ENCODE measurements at regions not wholly inside any gene's neighbourhood (a gene's known extent, or its start where the extent isn't known, plus 50 kb on each side); places are given as distances from the start of the nearest gene placed in this dataset.

GRCh38 chrX:40832723-40833122 lies 97.4 kb upstream of the MED14 start:
- H3K9me3 Mint-ChIP-seq (ENCODE audit: low read depth), result no peaks in the 10 kb centered on the region
- no peaks in the 10 kb centered on the region for H3K27me3 Mint-ChIP-seq
- H3K4me3 Mint-ChIP-seq, result no peak overlapping the region
- DNase-seq (no peak), ATAC-seq (no peak)
- no peaks in the 10 kb centered on the region for H3K36me3 Mint-ChIP-seq
- CTCF ChIA-PET, result no interaction called here
- H3K27ac Mint-ChIP-seq, result no peak overlapping the region
- H3K4me1 Mint-ChIP-seq, result no peaks in the 10 kb centered on the region

GRCh38 chrX:40834225-40834624 lies 98.9 kb upstream of the MED14 start:
- CTCF ChIA-PET, result no interaction called here
- Mint-ChIP-seq H3K9me3 (ENCODE audit: low read depth) (no peaks in the 10 kb centered on the region), H3K27me3 (peaks cover 5% of the 10 kb centered on the region), H3K4me1 (no peaks in the 10 kb centered on the region), H3K27ac (no peak overlapping the region), H3K4me3 (no peak overlapping the region), H3K36me3 (no peaks in the 10 kb centered on the region)
- DNase-seq, result no peak
- no peak for ATAC-seq

- Mint-ChIP-seq H3K27ac (no peak overlapping the region), H3K4me1 (no peaks in the 10 kb centered on the region), H3K9me3 (ENCODE audit: low read depth) (peaks cover 2% of the 10 kb centered on the region), H3K36me3 (peaks cover 2% of the 10 kb centered on the region), H3K4me3 (no peak overlapping the region), H3K27me3 (peaks cover 9% of the 10 kb centered on the region)
- CTCF ChIA-PET, result no interaction called here
- no peak for ATAC-seq
- DNase-seq, result no peak
Measured at GRCh38 chrX:40835526-40835925, 100.2 kb upstream of the MED14 start.

- H3K9me3 Mint-ChIP-seq (ENCODE audit: low read depth), result peaks cover 9% of the 10 kb centered on the region
- no peaks in the 10 kb centered on the region for H3K4me1 Mint-ChIP-seq
- H3K4me3 Mint-ChIP-seq, result no peak overlapping the region
- ATAC-seq (no peak), DNase-seq (no peak)
- H3K27ac Mint-ChIP-seq, result no peak overlapping the region
- H3K27me3 Mint-ChIP-seq, result peaks cover 12% of the 10 kb centered on the region
- H3K36me3 Mint-ChIP-seq, result peaks cover 6% of the 10 kb centered on the region
- CTCF ChIA-PET, result no interaction called here
Measured at GRCh38 chrX:40843643-40844042, 108.3 kb upstream of the MED14 start.

- Mint-ChIP-seq H3K9me3 (ENCODE audit: low read depth) (peaks cover 9% of the 10 kb centered on the region), H3K36me3 (peaks cover 6% of the 10 kb centered on the region), H3K27ac (no peak overlapping the region), H3K27me3 (peaks cover 10% of the 10 kb centered on the region), H3K4me3 (no peak overlapping the region), H3K4me1 (no peaks in the 10 kb centered on the region)
- DNase-seq (no peak), ATAC-seq (no peak)
- CTCF ChIA-PET, result no interaction called here
Measured at GRCh38 chrX:40844471-40844870, 109.1 kb upstream of the MED14 start.

- CTCF ChIA-PET, result no interaction called here
- ATAC-seq, result no peak
- Mint-ChIP-seq H3K36me3 (peaks cover 5% of the 10 kb centered on the region), H3K27me3 (peaks cover 9% of the 10 kb centered on the region), H3K4me3 (no peak overlapping the region), H3K9me3 (ENCODE audit: low read depth) (peaks cover 8% of the 10 kb centered on the region), H3K4me1 (no peaks in the 10 kb centered on the region), H3K27ac (no peak overlapping the region)
- DNase-seq, result no peak
Measured at GRCh38 chrX:40845331-40845911, 110.1 kb upstream of the MED14 start.

- Mint-ChIP-seq H3K4me3 (no peak overlapping the region), H3K4me1 (no peaks in the 10 kb centered on the region), H3K27ac (no peak overlapping the region), H3K36me3 (no peaks in the 10 kb centered on the region), H3K9me3 (ENCODE audit: low read depth) (no peaks in the 10 kb centered on the region), H3K27me3 (peaks cover 3% of the 10 kb centered on the region)
- CTCF ChIA-PET, result no interaction called here
- DNase-seq (no peak), ATAC-seq (no peak)
Measured at GRCh38 chrX:40849906-40850823, 114.8 kb upstream of the MED14 start.

GRCh38 chrX:40852586-40852985 lies 117.2 kb upstream of the MED14 start:
- ATAC-seq, result no peak
- Mint-ChIP-seq H3K36me3 (no peaks in the 10 kb centered on the region), H3K27ac (no peak overlapping the region), H3K4me1 (no peaks in the 10 kb centered on the region), H3K27me3 (peaks cover 3% of the 10 kb centered on the region), H3K4me3 (no peak overlapping the region), H3K9me3 (ENCODE audit: low read depth) (no peaks in the 10 kb centered on the region)
- no peak for DNase-seq
- CTCF ChIA-PET, result no interaction called here

- Mint-ChIP-seq H3K27ac (no peak overlapping the region), H3K4me3 (no peak overlapping the region), H3K4me1 (no peaks in the 10 kb centered on the region), H3K27me3 (peaks cover 3% of the 10 kb centered on the region), H3K36me3 (no peaks in the 10 kb centered on the region), H3K9me3 (ENCODE audit: low read depth) (no peaks in the 10 kb centered on the region)
- DNase-seq (no peak), ATAC-seq (no peak)
- CTCF ChIA-PET, result no interaction called here
Measured at GRCh38 chrX:40853004-40853815, 117.9 kb upstream of the MED14 start.

- Mint-ChIP-seq H3K4me3 (no peak overlapping the region), H3K27ac (no peak overlapping the region), H3K36me3 (no peaks in the 10 kb centered on the region), H3K4me1 (no peaks in the 10 kb centered on the region), H3K9me3 (ENCODE audit: low read depth) (no peaks in the 10 kb centered on the region), H3K27me3 (peaks cover 3% of the 10 kb centered on the region)
- no peak for DNase-seq
- no peak for ATAC-seq
- CTCF ChIA-PET, result no interaction called here
Measured at GRCh38 chrX:40853816-40854123, 118.4 kb upstream of the MED14 start.

GRCh38 chrX:40854242-40854641 lies 118.9 kb upstream of the MED14 start:
- peaks cover 3% of the 10 kb centered on the region for H3K27me3 Mint-ChIP-seq
- H3K4me3 Mint-ChIP-seq, result no peak overlapping the region
- CTCF ChIA-PET, result no interaction called here
- no peaks in the 10 kb centered on the region for H3K4me1 Mint-ChIP-seq
- no peak for ATAC-seq
- H3K36me3 Mint-ChIP-seq, result no peaks in the 10 kb centered on the region
- DNase-seq, result no peak
- no peak overlapping the region for H3K27ac Mint-ChIP-seq
- no peaks in the 10 kb centered on the region for H3K9me3 Mint-ChIP-seq (ENCODE audit: low read depth)

- Mint-ChIP-seq H3K4me3 (no peak overlapping the region), H3K36me3 (no peaks in the 10 kb centered on the region), H3K4me1 (no peaks in the 10 kb centered on the region), H3K27ac (no peak overlapping the region), H3K9me3 (ENCODE audit: low read depth) (no peaks in the 10 kb centered on the region), H3K27me3 (no peaks in the 10 kb centered on the region)
- CTCF ChIA-PET, result interaction anchor here (1.0 kb wide), 1 partner anchor 14 kb away, joined by 3 read pairs; no protein-coding TSS in a partner anchor
- DNase-seq, result no peak
- ATAC-seq, result no peak
Measured at GRCh38 chrX:40855411-40855810, 120.1 kb upstream of the MED14 start.

GRCh38 chrX:40855932-40856515 lies 120.7 kb upstream of the MED14 start:
- no peak for DNase-seq
- Mint-ChIP-seq H3K36me3 (no peaks in the 10 kb centered on the region), H3K27ac (no peak overlapping the region), H3K4me1 (no peaks in the 10 kb centered on the region), H3K4me3 (no peak overlapping the region), H3K27me3 (no peaks in the 10 kb centered on the region), H3K9me3 (ENCODE audit: low read depth) (no peaks in the 10 kb centered on the region)
- ATAC-seq, result no peak
- CTCF ChIA-PET, result interaction anchor here (1.0 kb wide), 1 partner anchor 14 kb away, joined by 3 read pairs; no protein-coding TSS in a partner anchor
